AG04450 (cell line): ENCODE measurements at regions not wholly inside any gene's neighbourhood (a gene's known extent, or its start where the extent isn't known, plus 50 kb on each side); places are given as distances from the start of the nearest gene placed in this dataset.

Experiments
- CTCF ChIA-PET: fragments of 300-600, 350-600 bp; formaldehyde crosslinking; extraction: SDS; loops from one replicate; lab custom pipeline; 2022; ENCODE audit warnings: antibody characterized with exemption, inconsistent platforms; lab: Charles Lee
- POLR2A ChIA-PET: fragments of 350-600 bp; formaldehyde crosslinking; extraction: SDS; loops from one replicate; lab custom pipeline; 2021; ENCODE audit warnings: antibody characterized with exemption, inconsistent platforms; lab: Yijun Ruan, JAX
- DNase-seq: peaks from one replicate; pipeline ENCODE4 v3.0.0-alpha.2; 2011; ENCODE audit warnings: low read depth, low spot score
- H3K27ac ChIP-seq: one replicate; pipeline ENCODE4 v1.5.1; 2012; ENCODE audit warnings: low read depth, low read length, control low read depth
- H3K27me3 ChIP-seq: one replicate; pipeline ENCODE4 v1.6.0; 2012; ENCODE audit warnings: low read length; ENCODE audit not compliant: control insufficient read depth, insufficient read depth
- H3K4me3 ChIP-seq: 2 replicates; pipeline ENCODE4 v1.5.1; 2011; ENCODE audit warnings: mild to moderate bottlenecking, low read depth, low read length, control low read depth
- H3K9me3 ChIP-seq: 2 replicates; pipeline ENCODE4 v1.5.1; 2012; ENCODE audit warnings: low read length; ENCODE audit not compliant: control insufficient read depth, insufficient read depth
- CTCF ChIP-seq: IDR thresholded peaks from 2 replicates; pipeline ENCODE4 v1.5.1; 2011; ENCODE audit warnings: low read depth, low read length, control low read depth, inconsistent platforms

DNA sequence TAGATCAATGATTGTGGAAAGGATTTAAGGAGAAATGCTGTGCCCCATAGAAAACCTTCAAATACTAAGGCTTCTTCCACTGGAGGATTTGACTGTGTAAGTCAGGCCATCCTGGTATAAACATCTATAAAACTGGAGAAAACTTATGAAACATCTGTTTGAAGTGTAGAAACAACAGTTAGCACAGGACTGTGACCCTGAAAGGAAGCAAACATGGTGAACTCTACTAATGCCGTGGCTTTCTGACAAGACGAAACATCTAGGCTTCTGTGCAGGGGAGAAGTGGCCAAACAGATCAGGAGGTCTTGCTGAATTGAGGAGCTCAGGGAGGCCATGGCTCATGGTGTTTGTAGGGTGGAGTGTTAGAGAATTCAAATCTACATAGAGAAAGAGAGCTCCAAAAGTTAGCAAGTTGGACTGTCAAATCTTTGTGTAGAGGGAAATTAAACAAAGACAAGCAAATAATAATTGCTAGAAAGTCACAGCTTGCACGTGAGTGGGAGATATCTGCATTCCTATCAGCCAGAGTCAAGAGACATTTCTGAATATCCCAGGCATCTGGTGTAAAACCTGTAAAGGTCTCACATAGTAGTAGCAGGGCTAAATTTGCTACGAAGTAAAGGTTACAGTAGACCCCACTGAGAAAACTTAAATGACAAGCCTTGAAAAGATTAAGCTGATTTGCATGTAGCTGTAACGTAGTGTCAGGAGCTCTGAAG, 566.8 kb upstream of the B3GALT2 start:
- Histone ChIP-seq H3K9me3 (no peaks in the 10 kb centered on the region), H3K4me3 (no peak overlapping the region), H3K27ac (no peak overlapping the region), H3K27me3 (no peaks in the 10 kb centered on the region)
- no peak for DNase-seq
- TF ChIP-seq CTCF, result no peak
- CTCF ChIA-PET, result no interaction called here
- POLR2A ChIA-PET, result no interaction called here

- no peak for DNase-seq
- CTCF ChIA-PET, result no interaction called here
- Histone ChIP-seq H3K27me3 (no peaks in the 10 kb centered on the region), H3K9me3 (no peaks in the 10 kb centered on the region), H3K4me3 (no peak overlapping the region), H3K27ac (no peak overlapping the region)
- no peak for TF ChIP-seq CTCF
- POLR2A ChIA-PET, result no interaction called here
Observed at GRCh38 chr1:193749868-193750267, 563.5 kb upstream of the B3GALT2 start.

DNA sequence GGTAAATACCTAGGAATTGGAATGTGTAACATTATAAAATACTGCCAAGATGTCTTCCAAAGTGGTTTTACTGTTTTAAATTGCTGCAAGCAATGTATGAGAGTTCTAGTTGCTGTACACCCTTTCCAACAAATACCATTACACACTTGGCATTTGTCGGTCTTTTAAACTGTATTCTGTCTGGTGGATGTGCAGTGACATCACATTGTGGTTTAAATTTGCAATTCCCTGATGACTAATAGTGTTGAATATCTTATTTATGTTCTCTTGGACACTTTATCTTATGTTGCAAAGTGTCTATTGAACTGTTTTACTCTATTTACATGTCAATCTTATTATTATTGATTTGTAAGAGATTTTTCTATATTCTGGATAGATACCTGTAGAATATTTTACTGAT, 561.2 kb upstream of the B3GALT2 start:
- H3K4me3 ChIP-seq, result no peak overlapping the region
- no peak for DNase-seq
- no peak overlapping the region for H3K27ac ChIP-seq
- ChIA-PET POLR2A (no interaction called here), CTCF (no interaction called here)
- TF ChIP-seq CTCF, result no peak
- no peaks in the 10 kb centered on the region for H3K9me3 ChIP-seq
- H3K27me3 ChIP-seq, result no peaks in the 10 kb centered on the region

GRCh38 chr1:193741228-193741627, 554.8 kb upstream of the B3GALT2 start:
- H3K4me3 ChIP-seq, result no peak overlapping the region
- ChIA-PET CTCF (no interaction called here), POLR2A (no interaction called here)
- H3K27ac ChIP-seq, result no peak overlapping the region
- TF ChIP-seq CTCF, result no peak
- no peaks in the 10 kb centered on the region for H3K9me3 ChIP-seq
- H3K27me3 ChIP-seq, result no peaks in the 10 kb centered on the region
- no peak for DNase-seq

DNA sequence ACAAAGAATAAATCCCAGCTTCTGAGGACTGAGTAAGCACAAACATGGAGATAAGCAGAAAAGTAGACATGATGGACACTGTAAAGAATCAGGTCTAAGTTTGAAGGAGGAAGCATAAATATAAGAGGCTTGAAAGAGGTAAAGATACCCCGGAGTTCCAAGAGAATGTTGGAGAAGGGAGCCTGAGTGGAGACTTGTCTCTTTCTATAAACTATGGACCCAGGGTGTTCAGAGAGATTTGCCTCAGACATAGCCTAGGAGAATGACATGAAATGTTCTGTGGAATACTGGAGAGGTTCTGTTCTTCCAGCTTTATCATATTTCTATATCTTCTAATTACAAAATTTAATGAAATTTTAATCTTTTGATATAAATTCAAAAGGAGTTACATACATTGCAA, 554.3 kb upstream of the B3GALT2 start:
- CTCF ChIA-PET, result no interaction called here
- TF ChIP-seq CTCF, result no peak
- no peak overlapping the region for H3K27ac ChIP-seq
- no peak for DNase-seq
- no peak overlapping the region for H3K4me3 ChIP-seq
- H3K27me3 ChIP-seq, result no peaks in the 10 kb centered on the region
- no peaks in the 10 kb centered on the region for H3K9me3 ChIP-seq
- POLR2A ChIA-PET, result no interaction called here
